HEK293 (cell line): ENCODE measurements at regions not wholly inside any gene's neighbourhood (a gene's known extent, or its start where the extent isn't known, plus 50 kb on each side); places are given as distances from the start of the nearest gene placed in this dataset.

Experiments used
- CTCF ChIA-PET: fragments of 350-600 bp; formaldehyde crosslinking; extraction: SDS; loops from one replicate; lab custom pipeline; 2021; ENCODE audit warnings: antibody characterized with exemption; lab: Yijun Ruan, JAX
- POLR2A ChIA-PET: fragments of 300-600 bp; formaldehyde crosslinking; extraction: SDS; loops from one replicate; lab custom pipeline; 2020; ENCODE audit warnings: antibody characterized with exemption, inconsistent platforms; lab: Yijun Ruan, JAX
- H3K27ac ChIP-seq: fragments of 200-500 bp; sonication (Bioruptor generic); 2 replicates; pipeline ENCODE4 v1.5.1; 2014; ENCODE audit warnings: low read depth, low read length, control low read depth, inconsistent platforms; ENCODE audit errors: extremely low read depth
- H3K36me3 ChIP-seq, 2 experiments: fragments of 200-500 bp in 1 of 2; sonication (Bioruptor generic) in 1 of 2; 1 replicate in 1 of 2; 2 replicates in 1 of 2; pipeline ENCODE4 v1.5.1; 2014 to 2017; ENCODE audit warnings: inconsistent platforms in 2 of 2, low read length in 2 of 2; ENCODE audit not compliant: control insufficient read depth in 2 of 2, insufficient read depth in 1 of 2
- H3K4me1 ChIP-seq: fragments of 200-500 bp; sonication (Bioruptor generic); 2 replicates; pipeline ENCODE4 v1.5.1; 2014; ENCODE audit warnings: mild to moderate bottlenecking, low read length, inconsistent platforms; ENCODE audit not compliant: control insufficient read depth, insufficient read depth
- H3K4me3 ChIP-seq: 2 replicates; pipeline ENCODE4 v1.5.1; 2011; ENCODE audit warnings: low read depth, mild to moderate bottlenecking, control low read depth, low read length, moderate library complexity
- H3K9me3 ChIP-seq: fragments of 200-500 bp; sonication (Bioruptor generic); 2 replicates; pipeline ENCODE4 v1.5.1; 2014; ENCODE audit warnings: low read depth, low read length, inconsistent platforms; ENCODE audit not compliant: control insufficient read depth, insufficient read depth
- BCL11A ChIP-seq: fragments of 450-650 bp; formaldehyde crosslinking; IDR thresholded peaks from 2 replicates; pipeline ENCODE4 v1.5.1; 2016; ENCODE audit warnings: low read depth, missing biosample characterization, missing genetic modification characterization
- EGR2 ChIP-seq: fragments of 450-650 bp; formaldehyde crosslinking; IDR thresholded peaks from 2 replicates; pipeline ENCODE4 v1.5.1; 2016; ENCODE audit warnings: low read depth, missing biosample characterization, missing genetic modification characterization
- GLI2 ChIP-seq: fragments of 450-650 bp; formaldehyde crosslinking; IDR thresholded peaks from 2 replicates; pipeline ENCODE4; 2017; ENCODE audit warnings: missing biosample characterization, missing genetic modification characterization, low read depth, borderline replicate concordance
- KLF7 ChIP-seq: fragments of 450-650 bp; formaldehyde crosslinking; IDR thresholded peaks from 2 replicates; pipeline ENCODE4 v1.5.1; 2016; ENCODE audit warnings: missing biosample characterization, missing genetic modification characterization, borderline replicate concordance
- SALL2 ChIP-seq: fragments of 450-650 bp; formaldehyde crosslinking; IDR thresholded peaks from 2 replicates; pipeline ENCODE4 v1.5.0; 2017; ENCODE audit warnings: missing biosample characterization, mild to moderate bottlenecking, missing genetic modification characterization, borderline replicate concordance
- ZFP3 ChIP-seq: fragments of 450-650 bp; formaldehyde crosslinking; IDR thresholded peaks from 2 replicates; pipeline ENCODE4 v1.5.1; 2016; ENCODE audit warnings: low read depth, missing biosample characterization, missing genetic modification characterization
- ZNF112 ChIP-seq: fragments of 450-650 bp; formaldehyde crosslinking; IDR thresholded peaks from 2 replicates; pipeline ENCODE4 v1.5.0; 2017; ENCODE audit warnings: missing biosample characterization, missing genetic modification characterization
- ZNF140 ChIP-seq: fragments of 450-650 bp; formaldehyde crosslinking; IDR thresholded peaks from 2 replicates; pipeline ENCODE4 v1.5.1; 2016; ENCODE audit warnings: missing biosample characterization, missing genetic modification characterization
- ZNF146 ChIP-seq: fragments of 450-650 bp; formaldehyde crosslinking; IDR thresholded peaks from 2 replicates; pipeline ENCODE4 v1.5.1; 2016; ENCODE audit warnings: missing biosample characterization, missing genetic modification characterization
- ZNF19 ChIP-seq: fragments of 450-650 bp; formaldehyde crosslinking; IDR thresholded peaks from 2 replicates; pipeline ENCODE4; 2016; ENCODE audit warnings: missing biosample characterization, missing genetic modification characterization, low read depth
- ZNF23 ChIP-seq: fragments of 450-650 bp; formaldehyde crosslinking; IDR thresholded peaks from 2 replicates; pipeline ENCODE4 v1.5.1; 2016; ENCODE audit warnings: missing biosample characterization, missing genetic modification characterization, borderline replicate concordance
- ZNF266 ChIP-seq: fragments of 450-650 bp; formaldehyde crosslinking; IDR thresholded peaks from 2 replicates; pipeline ENCODE4 v1.5.1; 2016; ENCODE audit warnings: missing biosample characterization, missing genetic modification characterization, low read depth
- ZNF530 ChIP-seq: fragments of 450-650 bp; formaldehyde crosslinking; IDR thresholded peaks from 2 replicates; pipeline ENCODE4 v1.5.1; 2016; ENCODE audit warnings: low read depth, missing biosample characterization, missing genetic modification characterization
- ZNF544 ChIP-seq: fragments of 450-650 bp; formaldehyde crosslinking; IDR thresholded peaks from 2 replicates; pipeline ENCODE4 v1.5.0; 2017; ENCODE audit warnings: missing biosample characterization, missing genetic modification characterization
- ZNF596 ChIP-seq: fragments of 450-650 bp; IDR thresholded peaks from 2 replicates; pipeline ENCODE4 v1.5.0; 2018; ENCODE audit warnings: missing biosample characterization, mild to moderate bottlenecking, missing genetic modification characterization, moderate library complexity
- ZNF626 ChIP-seq: fragments of 450-650 bp; sonication (Bioruptor Pico); formaldehyde crosslinking; IDR thresholded peaks from 2 replicates; pipeline ENCODE4 v1.5.1; 2018; ENCODE audit warnings: missing biosample characterization, missing genetic modification characterization, inconsistent platforms
- ZNF791 ChIP-seq: fragments of 450-650 bp; formaldehyde crosslinking; IDR thresholded peaks from 2 replicates; pipeline ENCODE4 v1.5.1; 2016; ENCODE audit warnings: missing biosample characterization, missing genetic modification characterization
- TF ChIP-seq, protein P1 (sequence below): fragments of 450-650 bp; formaldehyde crosslinking; IDR thresholded peaks from 2 replicates; pipeline ENCODE4 v1.5.1; 2017; ENCODE audit warnings: missing biosample characterization, missing genetic modification characterization
- TF ChIP-seq, protein P2 (sequence below): fragments of 450-650 bp; formaldehyde crosslinking; conservative IDR thresholded peaks from 2 replicates; pipeline ENCODE4 v1.5.1; 2016; ENCODE audit warnings: low read depth, missing biosample characterization, missing genetic modification characterization
- TF ChIP-seq, protein P3 (sequence below): fragments of 450-650 bp; formaldehyde crosslinking; IDR thresholded peaks from 2 replicates; pipeline ENCODE4 v1.5.1; 2016; ENCODE audit warnings: missing biosample characterization, missing genetic modification characterization, borderline replicate concordance

DNA sequence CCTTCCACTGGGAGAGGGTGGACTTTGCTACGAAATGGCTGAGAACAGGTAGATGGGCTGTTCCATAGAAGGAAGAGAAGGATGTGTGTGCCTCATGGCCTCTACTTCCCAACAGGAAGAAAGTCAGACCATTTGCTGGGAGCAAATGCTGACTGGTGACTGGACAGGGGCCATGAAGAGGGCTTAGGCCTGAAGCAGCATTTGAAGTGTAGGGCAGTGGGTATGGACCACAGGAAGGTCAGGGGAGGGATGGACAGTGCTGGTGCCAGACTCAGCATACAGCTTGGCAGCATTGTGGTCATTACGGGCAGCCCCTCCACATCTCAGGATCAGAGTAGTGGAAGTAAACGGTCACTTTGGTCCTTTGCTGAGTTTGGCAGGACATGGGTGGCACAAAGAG is 275.7 kb downstream of the MATN1 start (continued):
- TF ChIP-seq EGR2 (tag by site-specific recombination) (no peak), BCL11A (no peak)

DNA sequence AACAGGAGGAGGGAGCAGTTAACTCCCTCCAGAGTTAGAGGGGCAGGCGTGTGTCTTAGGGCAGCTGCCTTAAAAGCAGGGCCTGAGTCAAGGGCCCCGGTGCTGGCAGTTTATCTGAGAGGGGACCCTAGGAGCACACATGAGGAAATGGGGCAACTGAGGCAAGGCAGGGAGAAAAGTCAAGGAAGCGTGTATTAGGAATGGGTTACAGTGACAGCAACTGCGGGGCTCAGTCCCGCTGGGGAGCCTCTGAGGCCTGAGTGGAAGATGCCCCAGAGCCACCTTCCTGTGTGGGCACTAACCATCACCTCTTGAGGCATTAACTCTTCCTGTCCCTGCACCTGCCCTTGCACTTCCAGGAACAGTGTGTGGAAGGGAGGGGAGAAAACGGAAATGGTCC is 276.3 kb downstream of the MATN1 start:
- ChIA-PET CTCF (no interaction called here), POLR2A (no interaction called here)
- H3K27ac ChIP-seq = no peak overlapping the region
- H3K4me1 ChIP-seq = no peaks in the 10 kb centered on the region
- no peaks in the 10 kb centered on the region for H3K9me3 ChIP-seq
- H3K36me3 ChIP-seq = no peaks in the 10 kb centered on the region
- TF ChIP-seq ZNF23 (tag by site-specific recombination) (no peak), KLF7 (tag by site-specific recombination) (no peak), ZNF544 (no peak), ZNF146 (tag by site-specific recombination) (no peak), ZNF19 (no peak), ZNF140 (tag by site-specific recombination) (no peak), SALL2 (tag by site-specific recombination) (no peak), ZNF530 (tag by site-specific recombination) (no peak)
- TF ChIP-seq, protein P1, sequence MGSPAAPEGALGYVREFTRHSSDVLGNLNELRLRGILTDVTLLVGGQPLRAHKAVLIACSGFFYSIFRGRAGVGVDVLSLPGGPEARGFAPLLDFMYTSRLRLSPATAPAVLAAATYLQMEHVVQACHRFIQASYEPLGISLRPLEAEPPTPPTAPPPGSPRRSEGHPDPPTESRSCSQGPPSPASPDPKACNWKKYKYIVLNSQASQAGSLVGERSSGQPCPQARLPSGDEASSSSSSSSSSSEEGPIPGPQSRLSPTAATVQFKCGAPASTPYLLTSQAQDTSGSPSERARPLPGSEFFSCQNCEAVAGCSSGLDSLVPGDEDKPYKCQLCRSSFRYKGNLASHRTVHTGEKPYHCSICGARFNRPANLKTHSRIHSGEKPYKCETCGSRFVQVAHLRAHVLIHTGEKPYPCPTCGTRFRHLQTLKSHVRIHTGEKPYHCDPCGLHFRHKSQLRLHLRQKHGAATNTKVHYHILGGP (tag by site-specific recombination) = no peak
- H3K4me3 ChIP-seq = no peak overlapping the region

DNA sequence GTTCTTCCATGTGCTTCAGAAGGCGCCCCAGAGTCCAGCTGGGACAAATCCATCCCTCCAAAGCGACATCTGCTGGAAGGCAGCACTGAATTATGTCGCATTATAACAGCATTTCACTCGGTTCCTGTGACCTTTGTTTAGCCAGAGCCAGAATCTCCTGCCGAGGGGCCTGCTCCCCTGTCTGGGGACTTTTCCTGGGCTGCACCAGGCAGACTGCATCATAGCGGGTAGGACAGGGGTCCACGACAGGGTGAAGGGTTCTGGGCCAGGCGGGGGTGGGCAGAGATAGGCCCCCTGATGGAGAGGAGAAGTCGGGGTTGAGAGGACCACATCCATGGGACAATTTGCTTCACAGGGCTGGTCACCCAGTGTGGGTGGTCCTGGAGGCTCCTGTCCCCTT is 276.9 kb downstream of the MATN1 start:
- Histone ChIP-seq H3K9me3 (no peaks in the 10 kb centered on the region), H3K36me3 (no peaks in the 10 kb centered on the region), H3K27ac (no peak overlapping the region), H3K4me1 (no peaks in the 10 kb centered on the region), H3K4me3 (no peak overlapping the region)
- CTCF ChIA-PET = no interaction called here
- TF ChIP-seq ZNF596 (tag by site-specific recombination) (no peak), ZNF626 (tag by site-specific recombination) (no peak), ZNF112 (tag by site-specific recombination) (no peak), ZNF266 (no peak), ZFP3 (tag by site-specific recombination) (no peak), ZNF791 (no peak), GLI2 (tag by site-specific recombination) (no peak)
- TF ChIP-seq, protein P2, sequence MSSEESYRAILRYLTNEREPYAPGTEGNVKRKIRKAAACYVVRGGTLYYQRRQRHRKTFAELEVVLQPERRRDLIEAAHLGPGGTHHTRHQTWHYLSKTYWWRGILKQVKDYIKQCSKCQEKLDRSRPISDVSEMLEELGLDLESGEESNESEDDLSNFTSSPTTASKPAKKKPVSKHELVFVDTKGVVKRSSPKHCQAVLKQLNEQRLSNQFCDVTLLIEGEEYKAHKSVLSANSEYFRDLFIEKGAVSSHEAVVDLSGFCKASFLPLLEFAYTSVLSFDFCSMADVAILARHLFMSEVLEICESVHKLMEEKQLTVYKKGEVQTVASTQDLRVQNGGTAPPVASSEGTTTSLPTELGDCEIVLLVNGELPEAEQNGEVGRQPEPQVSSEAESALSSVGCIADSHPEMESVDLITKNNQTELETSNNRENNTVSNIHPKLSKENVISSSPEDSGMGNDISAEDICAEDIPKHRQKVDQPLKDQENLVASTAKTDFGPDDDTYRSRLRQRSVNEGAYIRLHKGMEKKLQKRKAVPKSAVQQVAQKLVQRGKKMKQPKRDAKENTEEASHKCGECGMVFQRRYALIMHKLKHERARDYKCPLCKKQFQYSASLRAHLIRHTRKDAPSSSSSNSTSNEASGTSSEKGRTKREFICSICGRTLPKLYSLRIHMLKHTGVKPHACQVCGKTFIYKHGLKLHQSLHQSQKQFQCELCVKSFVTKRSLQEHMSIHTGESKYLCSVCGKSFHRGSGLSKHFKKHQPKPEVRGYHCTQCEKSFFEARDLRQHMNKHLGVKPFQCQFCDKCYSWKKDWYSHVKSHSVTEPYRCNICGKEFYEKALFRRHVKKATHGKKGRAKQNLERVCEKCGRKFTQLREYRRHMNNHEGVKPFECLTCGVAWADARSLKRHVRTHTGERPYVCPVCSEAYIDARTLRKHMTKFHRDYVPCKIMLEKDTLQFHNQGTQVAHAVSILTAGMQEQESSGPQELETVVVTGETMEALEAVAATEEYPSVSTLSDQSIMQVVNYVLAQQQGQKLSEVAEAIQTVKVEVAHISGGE (tag by site-specific recombination) = no peak
- TF ChIP-seq, protein P3, sequence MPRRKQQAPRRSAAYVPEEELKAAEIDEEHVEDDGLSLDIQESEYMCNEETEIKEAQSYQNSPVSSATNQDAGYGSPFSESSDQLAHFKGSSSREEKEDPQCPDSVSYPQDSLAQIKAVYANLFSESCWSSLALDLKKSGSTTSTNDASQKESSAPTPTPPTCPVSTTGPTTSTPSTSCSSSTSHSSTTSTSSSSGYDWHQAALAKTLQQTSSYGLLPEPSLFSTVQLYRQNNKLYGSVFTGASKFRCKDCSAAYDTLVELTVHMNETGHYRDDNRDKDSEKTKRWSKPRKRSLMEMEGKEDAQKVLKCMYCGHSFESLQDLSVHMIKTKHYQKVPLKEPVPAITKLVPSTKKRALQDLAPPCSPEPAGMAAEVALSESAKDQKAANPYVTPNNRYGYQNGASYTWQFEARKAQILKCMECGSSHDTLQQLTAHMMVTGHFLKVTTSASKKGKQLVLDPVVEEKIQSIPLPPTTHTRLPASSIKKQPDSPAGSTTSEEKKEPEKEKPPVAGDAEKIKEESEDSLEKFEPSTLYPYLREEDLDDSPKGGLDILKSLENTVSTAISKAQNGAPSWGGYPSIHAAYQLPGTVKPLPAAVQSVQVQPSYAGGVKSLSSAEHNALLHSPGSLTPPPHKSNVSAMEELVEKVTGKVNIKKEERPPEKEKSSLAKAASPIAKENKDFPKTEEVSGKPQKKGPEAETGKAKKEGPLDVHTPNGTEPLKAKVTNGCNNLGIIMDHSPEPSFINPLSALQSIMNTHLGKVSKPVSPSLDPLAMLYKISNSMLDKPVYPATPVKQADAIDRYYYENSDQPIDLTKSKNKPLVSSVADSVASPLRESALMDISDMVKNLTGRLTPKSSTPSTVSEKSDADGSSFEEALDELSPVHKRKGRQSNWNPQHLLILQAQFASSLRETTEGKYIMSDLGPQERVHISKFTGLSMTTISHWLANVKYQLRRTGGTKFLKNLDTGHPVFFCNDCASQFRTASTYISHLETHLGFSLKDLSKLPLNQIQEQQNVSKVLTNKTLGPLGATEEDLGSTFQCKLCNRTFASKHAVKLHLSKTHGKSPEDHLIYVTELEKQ = no peak
- TF ChIP-seq, protein P1 (tag by site-specific recombination) = no peak
- POLR2A ChIA-PET = no interaction called here
